ENCODE measurements at regions not wholly inside any gene's neighbourhood (a gene's known extent, or its start where the extent isn't known, plus 50 kb on each side); places are given as distances from the start of the nearest gene placed in this dataset.
"Not testable (repeated sequence)": the region's sequence is repeated elsewhere in the genome, so short reads cannot be mapped to it uniquely, and the experiment has no call there.

DNA sequence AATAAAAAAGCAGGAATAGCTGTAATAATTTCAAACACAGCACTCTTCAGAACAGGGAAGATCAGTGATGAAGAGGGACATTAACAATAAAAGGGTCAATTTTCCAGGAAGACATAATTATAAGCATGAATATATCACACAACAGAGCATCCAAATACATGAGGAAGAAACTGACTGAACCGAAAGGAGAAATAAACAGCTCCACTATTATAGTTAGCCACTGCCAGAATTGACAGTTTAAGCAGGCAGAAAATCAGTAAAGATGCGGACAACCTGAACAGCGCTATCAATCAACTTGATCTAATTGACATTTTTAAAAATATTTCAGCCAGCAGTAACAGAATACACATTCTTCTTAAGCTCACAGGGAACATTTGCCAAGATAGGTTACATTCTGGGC is 89.1 kb downstream of the MED10 start:
- Histone ChIP-seq H3K4me2 (no peak overlapping the region), H3K4me1 (no peaks in the 10 kb centered on the region), H3K9me3 (ENCODE audit: low read depth) (no peaks in the 10 kb centered on the region), H3K36me3 (no peaks in the 10 kb centered on the region), H2AFZ (replicated peaks) (no peak overlapping the region), H3K4me3 (no peak overlapping the region), H3K79me2 (ENCODE audit: low read depth) (no peaks in the 10 kb centered on the region), H3F3A (ENCODE audit: low read depth) (no peaks in the 10 kb centered on the region), H3K27me3 (peaks cover 42% of the 10 kb centered on the region), H3K9ac (no peak overlapping the region), H4K20me1 (ENCODE audit: low read depth) (no peaks in the 10 kb centered on the region), H3K27ac (no peak overlapping the region)
- TF ChIP-seq, protein P1, sequence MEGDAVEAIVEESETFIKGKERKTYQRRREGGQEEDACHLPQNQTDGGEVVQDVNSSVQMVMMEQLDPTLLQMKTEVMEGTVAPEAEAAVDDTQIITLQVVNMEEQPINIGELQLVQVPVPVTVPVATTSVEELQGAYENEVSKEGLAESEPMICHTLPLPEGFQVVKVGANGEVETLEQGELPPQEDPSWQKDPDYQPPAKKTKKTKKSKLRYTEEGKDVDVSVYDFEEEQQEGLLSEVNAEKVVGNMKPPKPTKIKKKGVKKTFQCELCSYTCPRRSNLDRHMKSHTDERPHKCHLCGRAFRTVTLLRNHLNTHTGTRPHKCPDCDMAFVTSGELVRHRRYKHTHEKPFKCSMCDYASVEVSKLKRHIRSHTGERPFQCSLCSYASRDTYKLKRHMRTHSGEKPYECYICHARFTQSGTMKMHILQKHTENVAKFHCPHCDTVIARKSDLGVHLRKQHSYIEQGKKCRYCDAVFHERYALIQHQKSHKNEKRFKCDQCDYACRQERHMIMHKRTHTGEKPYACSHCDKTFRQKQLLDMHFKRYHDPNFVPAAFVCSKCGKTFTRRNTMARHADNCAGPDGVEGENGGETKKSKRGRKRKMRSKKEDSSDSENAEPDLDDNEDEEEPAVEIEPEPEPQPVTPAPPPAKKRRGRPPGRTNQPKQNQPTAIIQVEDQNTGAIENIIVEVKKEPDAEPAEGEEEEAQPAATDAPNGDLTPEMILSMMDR (IDR thresholded peaks at IDR 0.05), result no peak
- TF ChIP-seq EZH2phosphoT487 (IDR thresholded peaks at IDR 0.05) (no peak), EZH2 (IDR thresholded peaks at IDR 0.05) (no peak)
- H3K27ac Mint-ChIP-seq, result no peak overlapping the region
- H3K4me3 Mint-ChIP-seq, result no peak overlapping the region
- no peak for DNase-seq (ENCODE audit: low spot score)
- H3K4me1 Mint-ChIP-seq, result no peaks in the 10 kb centered on the region
- peaks cover 4% of the 10 kb centered on the region for H3K27me3 Mint-ChIP-seq (ENCODE audit: insufficient read depth, low read depth)
- H3K36me3 Mint-ChIP-seq, result no peaks in the 10 kb centered on the region
- no peaks in the 10 kb centered on the region for H3K9me3 Mint-ChIP-seq

DNA sequence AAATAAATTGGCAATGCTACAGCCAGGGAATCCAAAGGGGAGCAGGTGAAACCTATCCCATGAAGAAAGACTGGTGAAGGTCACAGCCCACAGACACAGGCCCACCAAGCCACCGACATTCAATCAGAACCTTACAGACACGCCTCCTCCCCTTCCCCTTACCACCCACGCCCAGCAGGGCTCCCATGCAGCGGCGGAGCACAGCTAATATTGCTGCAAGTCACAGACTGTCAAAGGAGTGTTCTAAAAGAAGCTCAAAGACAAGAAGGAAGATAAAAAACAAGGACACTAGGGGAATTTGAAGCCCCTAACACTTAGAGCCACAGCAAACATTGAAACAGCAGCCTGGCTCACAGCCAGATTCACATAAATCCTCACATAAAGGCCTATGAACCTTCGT is 91.2 kb downstream of the MED10 start:
- peaks cover 2% of the 10 kb centered on the region for H3K27me3 Mint-ChIP-seq (ENCODE audit: insufficient read depth, low read depth)
- no peak overlapping the region for H3K4me2 ChIP-seq
- no peak overlapping the region for H3K27ac Mint-ChIP-seq
- H3K4me3 ChIP-seq, result no peak overlapping the region
- no peak overlapping the region for H3K4me3 Mint-ChIP-seq
- H3K9me3 Mint-ChIP-seq, result no peaks in the 10 kb centered on the region
- no peaks in the 10 kb centered on the region for H4K20me1 ChIP-seq (ENCODE audit: low read depth)
- H3K79me2 ChIP-seq (ENCODE audit: low read depth), result no peaks in the 10 kb centered on the region
- no peaks in the 10 kb centered on the region for H3K4me1 ChIP-seq
- no peaks in the 10 kb centered on the region for H3K36me3 Mint-ChIP-seq
- H3K9ac ChIP-seq, result no peak overlapping the region
- DNase-seq (ENCODE audit: low spot score), result no peak
- no peaks in the 10 kb centered on the region for H3K9me3 ChIP-seq (ENCODE audit: low read depth)
- H2AFZ ChIP-seq (replicated peaks), result no peak overlapping the region
- TF ChIP-seq EZH2 (IDR thresholded peaks at IDR 0.05) (no peak), EZH2phosphoT487 (IDR thresholded peaks at IDR 0.05) (no peak)
- TF ChIP-seq, protein P1 (IDR thresholded peaks at IDR 0.05), result no peak
- no peaks in the 10 kb centered on the region for H3K36me3 ChIP-seq
- no peaks in the 10 kb centered on the region for H3K4me1 Mint-ChIP-seq
- no peak overlapping the region for H3K27ac ChIP-seq
- no peaks in the 10 kb centered on the region for H3F3A ChIP-seq (ENCODE audit: low read depth)
- peaks cover 23% of the 10 kb centered on the region for H3K27me3 ChIP-seq

DNA sequence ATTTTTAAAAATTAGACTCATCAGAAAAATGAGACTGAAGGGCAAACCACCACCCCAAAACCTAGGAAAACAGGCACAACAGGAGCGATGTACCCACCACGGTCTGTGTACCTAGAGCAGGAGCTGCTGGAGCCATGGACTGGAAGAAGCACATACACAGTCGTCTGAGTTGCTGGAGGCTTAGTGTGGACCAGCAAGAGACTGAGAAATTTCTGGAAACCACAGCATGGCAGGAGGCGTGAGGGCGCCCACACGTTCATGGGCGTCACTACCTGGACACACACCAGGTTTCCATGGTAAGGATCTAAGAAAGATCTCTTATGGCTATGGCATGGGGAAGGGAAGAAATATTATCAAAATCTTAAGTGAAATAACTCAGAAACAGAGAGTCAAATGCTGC is 91.9 kb downstream of the MED10 start:
- Mint-ChIP-seq H3K36me3 (no peaks in the 10 kb centered on the region), H3K9me3 (no peaks in the 10 kb centered on the region), H3K4me1 (no peaks in the 10 kb centered on the region), H3K27me3 (ENCODE audit: insufficient read depth, low read depth) (no peaks in the 10 kb centered on the region), H3K27ac (no peak overlapping the region), H3K4me3 (no peak overlapping the region)
- no peak overlapping the region for H3K9ac ChIP-seq
- H3K27me3 ChIP-seq, result peaks cover 19% of the 10 kb centered on the region
- H4K20me1 ChIP-seq (ENCODE audit: low read depth), result no peaks in the 10 kb centered on the region
- no peaks in the 10 kb centered on the region for H3K36me3 ChIP-seq
- no peaks in the 10 kb centered on the region for H3K9me3 ChIP-seq (ENCODE audit: low read depth)
- no peak for TF ChIP-seq EZH2 (IDR thresholded peaks at IDR 0.05)
- TF ChIP-seq EZH2phosphoT487 (IDR thresholded peaks at IDR 0.05), result no peak
- TF ChIP-seq, protein P1 (IDR thresholded peaks at IDR 0.05), result no peak
- H3K27ac ChIP-seq, result no peak overlapping the region
- no peak overlapping the region for H2AFZ ChIP-seq (replicated peaks)
- no peak overlapping the region for H3K4me3 ChIP-seq
- H3K79me2 ChIP-seq (ENCODE audit: low read depth), result no peaks in the 10 kb centered on the region
- no peak for DNase-seq (ENCODE audit: low spot score)
- H3K4me2 ChIP-seq, result no peak overlapping the region
- H3F3A ChIP-seq (ENCODE audit: low read depth), result no peaks in the 10 kb centered on the region
- no peaks in the 10 kb centered on the region for H3K4me1 ChIP-seq

DNA sequence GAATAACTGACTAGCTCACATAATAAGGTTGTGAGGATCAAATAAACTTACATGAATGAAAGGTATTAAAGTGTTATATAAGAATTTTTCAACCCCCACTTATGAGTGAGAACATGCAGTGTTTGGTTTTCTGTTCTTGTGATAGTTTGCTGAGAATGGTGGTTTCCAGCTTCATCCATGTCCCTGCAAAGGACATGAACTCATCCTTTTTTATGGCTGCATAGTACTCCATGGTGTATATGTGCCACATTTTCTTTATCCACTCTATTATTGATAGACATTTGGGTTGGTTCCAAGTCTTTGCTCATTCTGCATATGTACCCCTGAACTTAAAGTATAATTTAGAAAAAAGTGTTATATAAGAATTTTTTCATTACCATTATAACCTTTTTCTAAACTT is 93.9 kb downstream of the MED10 start:
- not testable (repeated sequence) for H2AFZ ChIP-seq (replicated peaks); H4K20me1 ChIP-seq (ENCODE audit: low read depth); H3K4me3 ChIP-seq; H3K36me3 Mint-ChIP-seq; H3K4me3 Mint-ChIP-seq; H3K4me1 ChIP-seq; DNase-seq (ENCODE audit: low spot score); H3K9ac ChIP-seq; H3K9me3 ChIP-seq (ENCODE audit: low read depth); H3K27ac Mint-ChIP-seq; H3K4me1 Mint-ChIP-seq; H3F3A ChIP-seq (ENCODE audit: low read depth); H3K27me3 Mint-ChIP-seq (ENCODE audit: insufficient read depth, low read depth); H3K27ac ChIP-seq; H3K9me3 Mint-ChIP-seq; H3K79me2 ChIP-seq (ENCODE audit: low read depth); H3K36me3 ChIP-seq; H3K4me2 ChIP-seq
- H3K27me3 ChIP-seq, result peaks cover 14% of the 10 kb centered on the region

Measured in neural progenitor cell (in vitro differentiated cells).